DOHH2 (cell line): ENCODE measurements at regions not wholly inside any gene's neighbourhood (a gene's known extent, or its start where the extent isn't known, plus 50 kb on each side); places are given as distances from the start of the nearest gene placed in this dataset.

ENCODE experiments used
- H3F3A ChIP-seq: fragments of 200-600 bp; sonication (generic), shearing (Covaris generic); 2 replicates; pipeline ENCODE4 v1.6.0; 2016; ENCODE audit warnings: antibody characterized with exemption, mild to moderate bottlenecking; ENCODE audit not compliant: control insufficient read depth, insufficient read depth
- H3K27ac ChIP-seq: fragments of 200-600 bp; sonication (generic); 2 replicates; pipeline ENCODE4 v1.5.1; 2014; ENCODE audit warnings: low read depth, mild to moderate bottlenecking, low read length, moderate library complexity
- H3K27me3 ChIP-seq: fragments of 200-600 bp; sonication (generic); 2 replicates; pipeline ENCODE4 v1.6.1; 2014; ENCODE audit warnings: mild to moderate bottlenecking, low read length, mixed read lengths; ENCODE audit not compliant: control insufficient read depth
- H3K36me3 ChIP-seq: fragments of 200-600 bp; sonication (generic); 2 replicates; pipeline ENCODE4 v1.6.1; 2014; ENCODE audit warnings: mild to moderate bottlenecking, low read length, moderate library complexity, mixed read lengths; ENCODE audit not compliant: control insufficient read depth
- H3K4me1 ChIP-seq: fragments of 200-600 bp; sonication (generic); 2 replicates; pipeline ENCODE4 v1.6.1; 2014; ENCODE audit warnings: mild to moderate bottlenecking, low read length, mixed read lengths; ENCODE audit not compliant: control insufficient read depth
- H3K4me2 ChIP-seq: fragments of 200-600 bp; sonication (generic); 2 replicates; pipeline ENCODE4 v1.6.0; 2014; ENCODE audit warnings: mild to moderate bottlenecking, low read length, moderate library complexity
- H3K4me3 ChIP-seq: fragments of 200-600 bp; sonication (generic); 2 replicates; pipeline ENCODE4 v1.5.1; 2014; ENCODE audit warnings: mild to moderate bottlenecking, low read length, mixed read lengths
- H3K79me2 ChIP-seq: fragments of 200-600 bp; sonication (generic); 2 replicates; pipeline ENCODE4 v1.6.1; 2014; ENCODE audit warnings: mild to moderate bottlenecking, low read length, mixed read lengths; ENCODE audit not compliant: control insufficient read depth
- H3K9me2 ChIP-seq: fragments of 200-600 bp; sonication (generic); replicated peaks from 2 replicates; pipeline ENCODE4 v1.6.1; 2014; ENCODE audit warnings: mild to moderate bottlenecking, low read length, mixed read lengths; ENCODE audit not compliant: control insufficient read depth
- H3K9me3 ChIP-seq: fragments of 200-600 bp; sonication (generic); 2 replicates; pipeline ENCODE4 v1.6.1; 2014; ENCODE audit warnings: antibody characterized with exemption, low read length, mixed read lengths; ENCODE audit not compliant: control insufficient read depth, insufficient read depth
- H4K20me1 ChIP-seq: fragments of 200-600 bp; sonication (generic); 2 replicates; pipeline ENCODE4 v1.6.0; 2014; ENCODE audit warnings: low read depth, mild to moderate bottlenecking, antibody characterized with exemption, low read length, moderate library complexity; ENCODE audit not compliant: control insufficient read depth, insufficient read depth
- EZH2phosphoT487 ChIP-seq: fragments of 200-600 bp; sonication (generic); IDR thresholded peaks from 2 replicates; pipeline ENCODE4 v1.6.1; 2017; ENCODE audit warnings: borderline replicate concordance, mild to moderate bottlenecking, antibody characterized with exemption, low read length, moderate library complexity, mixed read lengths
- TF ChIP-seq, protein P1 (sequence below): fragments of 200-600 bp; sonication (generic); IDR thresholded peaks from one replicate; pipeline ENCODE4 v1.5.1; 2014; ENCODE audit warnings: antibody characterized with exemption, mild to moderate bottlenecking, low read depth, low read length; ENCODE audit not compliant: poor library complexity, severe bottlenecking

DNA sequence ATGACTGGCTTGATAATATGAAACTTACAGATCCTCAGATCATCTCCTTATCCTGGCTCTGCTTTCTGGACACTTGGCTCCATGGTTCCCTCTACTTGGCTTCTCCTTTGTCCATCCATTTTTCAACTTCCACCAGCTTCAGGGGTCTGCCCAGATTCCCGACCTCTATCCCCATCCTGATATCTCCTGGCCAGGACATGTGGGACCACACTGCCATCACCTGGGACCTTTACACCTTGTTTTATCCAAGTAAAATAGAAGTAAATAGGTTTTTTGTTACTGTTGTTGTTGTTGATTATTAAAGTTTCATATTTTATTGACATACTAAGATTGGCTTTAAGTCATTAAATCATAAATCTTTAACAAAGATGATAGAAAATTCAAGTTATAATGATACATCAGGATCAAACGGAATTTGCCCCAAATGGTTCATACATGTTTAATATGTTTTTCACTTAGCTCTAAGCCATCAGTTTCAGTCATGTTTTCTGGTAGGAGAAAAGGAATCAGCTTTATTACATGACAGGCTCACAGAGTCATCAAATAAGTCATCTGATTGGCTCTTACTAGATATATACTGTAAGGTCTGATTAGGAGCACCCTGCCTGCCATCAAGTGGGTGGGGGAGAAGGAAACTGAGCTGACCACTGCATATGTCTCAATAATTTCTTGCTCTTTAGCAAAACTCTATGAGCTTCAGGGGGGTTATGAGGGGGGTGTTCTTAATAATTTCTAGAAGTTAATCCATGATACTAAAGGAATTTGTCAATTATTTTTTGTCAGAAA, 111.5 kb upstream of the AHR start:
- no peak overlapping the region for H3K4me3 ChIP-seq
- no peaks in the 10 kb centered on the region for H3K9me3 ChIP-seq
- H3K27ac ChIP-seq = no peak overlapping the region
- H4K20me1 ChIP-seq = no peaks in the 10 kb centered on the region
- no peaks in the 10 kb centered on the region for H3K36me3 ChIP-seq
- no peaks in the 10 kb centered on the region for H3F3A ChIP-seq
- no peak for TF ChIP-seq EZH2phosphoT487
- TF ChIP-seq, protein P1, sequence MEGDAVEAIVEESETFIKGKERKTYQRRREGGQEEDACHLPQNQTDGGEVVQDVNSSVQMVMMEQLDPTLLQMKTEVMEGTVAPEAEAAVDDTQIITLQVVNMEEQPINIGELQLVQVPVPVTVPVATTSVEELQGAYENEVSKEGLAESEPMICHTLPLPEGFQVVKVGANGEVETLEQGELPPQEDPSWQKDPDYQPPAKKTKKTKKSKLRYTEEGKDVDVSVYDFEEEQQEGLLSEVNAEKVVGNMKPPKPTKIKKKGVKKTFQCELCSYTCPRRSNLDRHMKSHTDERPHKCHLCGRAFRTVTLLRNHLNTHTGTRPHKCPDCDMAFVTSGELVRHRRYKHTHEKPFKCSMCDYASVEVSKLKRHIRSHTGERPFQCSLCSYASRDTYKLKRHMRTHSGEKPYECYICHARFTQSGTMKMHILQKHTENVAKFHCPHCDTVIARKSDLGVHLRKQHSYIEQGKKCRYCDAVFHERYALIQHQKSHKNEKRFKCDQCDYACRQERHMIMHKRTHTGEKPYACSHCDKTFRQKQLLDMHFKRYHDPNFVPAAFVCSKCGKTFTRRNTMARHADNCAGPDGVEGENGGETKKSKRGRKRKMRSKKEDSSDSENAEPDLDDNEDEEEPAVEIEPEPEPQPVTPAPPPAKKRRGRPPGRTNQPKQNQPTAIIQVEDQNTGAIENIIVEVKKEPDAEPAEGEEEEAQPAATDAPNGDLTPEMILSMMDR = no peak
- H3K4me2 ChIP-seq = no peak overlapping the region
- H3K27me3 ChIP-seq = no peaks in the 10 kb centered on the region
- H3K79me2 ChIP-seq = no peaks in the 10 kb centered on the region
- H3K9me2 ChIP-seq = no peaks in the 10 kb centered on the region
- no peaks in the 10 kb centered on the region for H3K4me1 ChIP-seq

DNA sequence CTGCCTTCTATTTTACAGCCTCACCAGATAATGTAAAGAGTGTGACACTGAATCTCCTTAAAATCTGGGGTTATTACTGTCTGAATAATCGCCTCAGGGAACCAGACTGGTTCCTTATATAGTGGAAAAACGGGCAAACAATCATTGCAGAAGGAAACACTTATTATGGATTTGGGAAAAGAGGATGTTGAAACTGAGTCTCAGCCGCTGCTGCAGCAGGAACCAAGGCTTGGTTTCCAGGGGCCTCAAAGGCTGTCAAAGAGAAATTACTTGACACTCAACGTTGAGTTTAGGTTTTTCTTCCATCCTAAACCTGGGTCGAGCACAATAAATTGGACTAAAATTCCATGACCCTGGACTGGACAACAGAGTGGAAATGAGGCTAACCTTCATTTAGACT, 103.8 kb upstream of the AHR start:
- H4K20me1 ChIP-seq = no peaks in the 10 kb centered on the region

DNA sequence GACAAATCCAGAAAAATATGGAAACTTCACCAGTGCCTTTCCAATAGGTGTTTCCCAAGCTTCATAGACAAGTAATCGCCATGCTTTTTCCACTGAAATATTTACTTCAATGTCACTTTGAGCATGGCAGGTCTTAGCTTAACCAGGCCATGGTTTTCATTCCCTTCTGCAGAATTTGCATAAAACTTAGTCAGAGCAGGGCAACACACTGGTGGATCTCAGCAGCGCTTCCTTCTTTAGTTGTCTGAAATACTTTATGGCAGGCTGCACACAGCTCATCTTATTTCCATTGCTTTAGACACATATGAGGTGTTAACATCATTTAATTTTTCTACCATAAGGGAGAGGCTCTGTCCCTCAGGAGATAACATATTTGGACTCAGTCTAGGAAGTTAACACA, 102.9 kb upstream of the AHR start:
- H3K9me2 ChIP-seq = no peaks in the 10 kb centered on the region
- no peak overlapping the region for H3K4me3 ChIP-seq
- peaks cover 12% of the 10 kb centered on the region for H3K4me1 ChIP-seq
- H3K36me3 ChIP-seq = no peaks in the 10 kb centered on the region
- no peak for TF ChIP-seq EZH2phosphoT487
- TF ChIP-seq, protein P1 = no peak
- H4K20me1 ChIP-seq = no peaks in the 10 kb centered on the region
- no peaks in the 10 kb centered on the region for H3F3A ChIP-seq
- no peak overlapping the region for H3K27ac ChIP-seq
- H3K9me3 ChIP-seq = no peaks in the 10 kb centered on the region
- no peaks in the 10 kb centered on the region for H3K79me2 ChIP-seq
- H3K27me3 ChIP-seq = no peaks in the 10 kb centered on the region
- H3K4me2 ChIP-seq = no peak overlapping the region

More for the DNA sequence above, 103.8 kb upstream of the AHR start:
- Histone ChIP-seq H3K9me3 (no peaks in the 10 kb centered on the region), H3K27me3 (no peaks in the 10 kb centered on the region), H3K4me2 (no peak overlapping the region), H3K4me1 (peaks cover 12% of the 10 kb centered on the region), H3F3A (no peaks in the 10 kb centered on the region), H3K27ac (no peak overlapping the region), H3K4me3 (no peak overlapping the region), H3K9me2 (no peaks in the 10 kb centered on the region), H3K36me3 (no peaks in the 10 kb centered on the region), H3K79me2 (no peaks in the 10 kb centered on the region)
- TF ChIP-seq, protein P1 = no peak
- no peak for TF ChIP-seq EZH2phosphoT487
